ENCODE measurements at regions not wholly inside any gene's neighbourhood (a gene's known extent, or its start where the extent isn't known, plus 50 kb on each side); places are given as distances from the start of the nearest gene placed in this dataset.
"Not testable (repeated sequence)": the region's sequence is repeated elsewhere in the genome, so short reads cannot be mapped to it uniquely, and the experiment has no call there.

DNA sequence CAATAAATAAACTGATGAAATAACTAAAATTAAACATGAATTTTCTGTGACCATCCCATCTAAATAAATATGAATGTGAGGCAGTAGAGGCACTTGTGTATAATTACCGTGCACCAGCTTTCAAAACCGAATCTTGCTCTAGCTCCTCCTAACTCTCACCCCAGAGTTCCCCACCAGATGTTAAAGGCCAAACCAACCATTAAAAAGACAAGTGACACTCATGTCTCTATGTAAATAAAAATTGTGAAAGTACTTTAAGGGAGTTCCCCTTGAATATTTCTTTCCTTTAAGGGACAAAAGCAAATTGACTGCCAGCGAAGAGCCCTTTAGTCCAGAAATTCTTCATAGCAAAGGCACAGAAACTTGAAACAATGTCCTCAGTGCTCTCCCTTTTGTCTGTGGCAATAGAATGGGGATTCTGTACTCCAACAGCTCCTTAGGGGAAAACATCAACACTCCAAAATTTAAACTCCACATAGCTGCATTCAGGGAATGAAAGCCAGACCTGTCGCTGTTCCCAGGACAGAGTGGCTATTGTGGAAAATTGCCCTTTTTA is 101.7 kb upstream of the SOX21 start:
- DNase-seq, result no peak

DNA sequence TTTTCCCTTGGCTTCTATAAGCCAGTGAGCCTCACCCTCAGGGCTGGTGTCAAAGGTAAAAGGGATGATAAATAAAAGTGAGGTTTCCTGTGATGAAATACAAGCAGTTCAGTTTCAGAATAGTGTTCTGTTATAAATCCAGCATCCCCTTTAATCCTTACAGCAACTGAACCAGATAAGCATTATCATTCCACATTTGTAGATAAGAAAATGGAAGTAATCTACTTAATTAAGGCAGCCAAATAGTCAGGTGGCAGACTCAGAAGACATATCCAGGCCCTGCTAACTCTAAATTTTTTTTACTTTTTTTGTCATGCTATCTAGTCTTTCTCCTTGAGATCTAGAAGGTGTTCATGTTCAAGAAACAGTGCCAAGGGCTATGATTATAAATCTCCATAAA is 99.4 kb upstream of the SOX21 start:
- no peak for DNase-seq

DNA sequence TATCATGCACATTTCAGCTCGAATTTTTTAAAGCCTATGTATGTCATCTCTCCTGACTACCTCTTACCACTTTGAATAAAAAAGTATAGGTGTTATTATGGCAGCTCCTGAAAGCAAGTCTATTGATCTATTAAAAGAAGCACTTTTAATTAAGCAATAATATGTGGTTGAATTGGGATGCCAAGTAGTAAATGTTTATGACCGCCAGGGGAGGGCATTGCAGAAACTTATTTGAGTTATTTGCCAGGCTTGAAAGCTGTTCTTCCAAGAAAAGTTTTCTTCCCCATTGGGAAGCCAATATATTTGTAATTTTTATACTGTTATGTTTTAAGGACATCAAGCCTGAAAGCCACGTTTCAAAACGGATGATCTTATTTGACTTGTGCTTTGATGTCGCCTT is 88.1 kb upstream of the SOX21 start:
- DNase-seq, result no peak

DNA sequence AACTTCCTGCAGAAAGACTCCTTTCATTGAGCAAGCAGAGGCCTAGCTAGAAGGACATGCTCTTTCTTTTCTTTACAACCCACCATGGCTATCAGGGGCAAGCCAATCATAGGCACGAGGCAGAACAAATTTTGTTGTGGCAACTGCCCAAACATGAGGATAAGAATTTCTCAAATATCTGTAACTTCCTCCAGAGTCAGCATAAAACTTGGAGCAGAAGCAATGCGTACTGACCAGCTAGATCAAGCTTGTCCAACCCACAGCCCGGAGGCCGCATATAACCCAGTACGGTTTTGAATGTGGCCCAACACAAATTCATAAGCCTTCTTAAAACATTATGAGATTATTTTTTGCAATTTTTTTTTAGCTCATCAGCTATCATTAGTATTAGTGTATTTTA is 87.0 kb upstream of the SOX21 start:
- no peak for DNase-seq

DNA sequence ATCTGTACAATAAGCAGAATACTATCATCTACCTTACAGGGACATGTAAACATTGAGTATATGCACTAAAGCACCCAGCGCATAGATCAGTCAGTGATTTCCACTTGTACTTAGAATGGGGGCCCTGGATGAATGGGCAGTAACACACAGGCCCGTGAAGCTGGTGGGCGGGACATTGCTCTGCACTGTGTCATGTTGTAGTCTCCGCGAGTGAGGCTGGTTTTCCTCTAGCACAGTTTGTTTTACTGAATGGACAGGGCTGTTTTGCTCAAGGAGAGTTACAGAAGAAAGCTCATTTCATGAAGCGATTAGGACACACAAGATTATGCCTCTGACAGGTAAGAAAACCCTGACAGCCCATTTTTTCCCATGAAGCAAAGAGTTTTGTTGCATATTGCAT is 86.4 kb upstream of the SOX21 start:
- no peak for DNase-seq

DNA sequence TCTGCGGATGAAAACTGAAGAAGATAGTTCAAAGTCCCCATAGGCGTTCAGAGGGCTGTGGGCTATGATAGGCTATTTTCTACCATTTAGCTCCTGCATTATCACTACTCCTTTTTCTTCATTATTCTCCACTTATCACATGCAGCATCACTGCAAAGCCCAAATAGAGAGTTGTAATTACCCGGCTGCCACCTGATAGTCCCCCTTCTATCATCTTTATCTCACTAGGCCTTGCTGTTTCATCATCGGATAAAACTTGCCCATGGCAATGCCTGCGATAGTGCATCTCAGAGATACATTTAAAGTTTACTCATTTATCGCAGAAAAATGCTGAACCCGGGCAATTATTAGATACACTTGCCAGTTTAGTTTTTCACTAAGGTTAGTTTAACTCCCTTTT is 82.9 kb upstream of the SOX21 start:
- no peak for DNase-seq

DNA sequence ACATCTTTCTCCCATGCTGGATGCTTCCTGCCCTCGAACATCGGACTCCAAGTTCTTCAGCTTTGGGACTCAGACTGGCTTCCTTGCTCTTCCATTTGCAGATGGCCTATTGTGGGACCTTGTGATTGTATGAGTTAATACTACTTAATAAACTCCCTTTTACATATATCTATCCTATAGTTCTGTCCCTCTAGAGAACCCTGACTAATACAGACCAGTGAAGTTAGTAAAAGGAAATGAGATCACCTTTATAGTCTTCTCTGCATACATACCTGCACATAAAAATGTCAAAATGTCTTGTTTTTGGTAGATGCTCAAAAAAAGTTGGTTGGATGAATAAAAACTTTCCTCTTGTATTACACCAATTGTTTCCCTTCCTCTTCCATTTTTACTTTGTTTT is 73.9 kb upstream of the SOX21 start:
- DNase-seq, result not testable (repeated sequence)

DNA sequence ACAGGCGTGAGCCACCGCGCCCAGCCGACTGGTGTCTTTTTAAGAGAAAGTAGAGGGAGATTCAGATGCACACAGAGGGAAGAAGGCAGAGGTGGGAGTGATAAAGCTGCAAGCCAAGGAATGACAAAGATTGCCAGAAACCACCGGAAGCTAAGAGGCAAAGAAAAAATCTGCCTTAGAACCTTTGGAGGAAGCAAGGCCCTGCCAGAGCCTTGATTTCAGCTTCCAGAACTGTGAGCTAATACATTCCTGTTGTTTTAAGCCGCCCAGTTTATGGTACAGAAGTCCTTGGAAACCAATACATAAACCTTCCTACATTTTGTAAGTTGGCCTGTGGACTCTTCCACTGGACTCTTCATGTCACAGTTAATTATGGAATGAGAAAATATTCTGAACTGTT is 71.7 kb upstream of the SOX21 start:
- DNase-seq, result no peak

DNA sequence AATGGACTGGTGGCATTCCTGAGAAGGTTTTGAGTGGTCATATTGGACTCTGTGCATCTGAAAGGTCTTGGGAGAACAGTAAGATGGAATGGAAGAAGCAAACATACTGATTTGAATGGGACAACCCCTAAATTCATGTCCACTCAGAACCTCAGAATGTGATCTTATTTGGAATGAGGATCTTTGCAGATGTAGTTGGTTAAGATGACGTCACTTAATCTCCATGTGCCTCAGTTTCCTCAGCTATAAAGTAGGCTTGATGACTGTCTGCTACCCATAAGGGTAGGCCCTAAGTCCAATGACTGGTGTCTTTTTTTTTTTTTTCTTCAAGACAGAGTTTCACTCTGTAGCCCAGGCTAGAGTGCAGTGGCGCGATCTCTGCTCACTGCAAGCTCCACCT is 71.1 kb upstream of the SOX21 start:
- no peak for DNase-seq

DNA sequence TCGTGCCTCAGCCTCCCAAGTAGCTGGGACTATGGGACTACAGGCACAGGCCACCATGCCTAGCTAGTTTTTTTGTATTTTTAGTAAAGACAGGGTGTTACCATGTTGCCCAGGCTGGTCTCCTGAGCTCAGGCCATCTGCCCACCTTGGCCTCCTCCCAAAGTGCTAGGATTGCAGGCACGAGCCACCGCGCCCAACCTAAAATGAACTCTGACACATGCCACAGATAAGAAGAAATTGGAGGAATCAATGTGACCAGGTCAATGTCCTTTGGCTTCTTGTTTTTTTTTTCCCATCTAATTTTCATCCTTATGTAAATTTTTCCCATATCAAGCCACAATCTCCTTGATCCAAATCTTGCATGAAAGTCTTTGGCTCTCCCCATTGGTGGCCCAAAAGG is 68.1 kb upstream of the SOX21 start:
- no peak for DNase-seq

GRCh38 chr13:94778986-94779385 is 66.6 kb upstream of the SOX21 start:
- no peak for DNase-seq

DNA sequence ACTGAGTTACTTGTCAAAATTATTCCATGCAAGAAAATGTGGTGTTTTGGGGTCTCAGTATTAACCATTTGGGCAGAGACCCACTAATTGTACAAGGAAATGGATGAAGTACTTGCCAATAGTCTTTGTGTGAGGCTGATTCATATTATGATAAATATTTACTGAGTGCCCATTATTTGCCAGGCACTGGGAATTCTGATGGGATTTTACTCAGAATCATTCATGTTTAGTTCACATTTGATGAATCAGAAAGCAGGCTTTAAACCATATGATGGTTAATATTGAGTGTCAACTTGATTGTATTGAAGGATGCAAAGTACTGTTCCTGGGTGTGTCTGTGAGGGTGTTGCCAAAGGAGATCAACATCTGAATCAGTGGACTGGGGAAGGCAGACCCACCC is 66.2 kb upstream of the SOX21 start:
- no peak for DNase-seq

DNA sequence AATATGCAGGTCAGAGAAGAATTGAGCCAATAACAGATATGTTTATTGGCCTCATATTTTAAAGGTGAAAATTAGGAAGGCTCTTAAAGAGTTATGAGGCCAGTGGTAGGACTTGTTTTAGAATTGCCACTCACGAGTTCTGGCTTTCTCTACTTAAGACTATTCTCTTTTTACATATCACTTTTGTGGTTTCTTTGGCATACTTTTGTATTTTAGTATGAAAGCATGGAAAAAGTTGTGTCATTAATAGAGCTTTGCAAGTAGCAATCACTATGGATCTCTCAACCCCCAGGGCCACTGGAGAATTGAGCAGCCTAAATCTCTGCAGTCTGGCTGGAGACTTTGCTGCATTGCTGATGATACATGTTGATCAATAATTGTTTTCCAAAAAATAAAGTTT is 64.6 kb upstream of the SOX21 start:
- no peak for DNase-seq

- no peak for DNase-seq
Observed at GRCh38 chr13:94776300-94776699, 64.0 kb upstream of the SOX21 start.

GRCh38 chr13:94765814-94766213 is 53.5 kb upstream of the SOX21 start:
- no peak for DNase-seq

DNA sequence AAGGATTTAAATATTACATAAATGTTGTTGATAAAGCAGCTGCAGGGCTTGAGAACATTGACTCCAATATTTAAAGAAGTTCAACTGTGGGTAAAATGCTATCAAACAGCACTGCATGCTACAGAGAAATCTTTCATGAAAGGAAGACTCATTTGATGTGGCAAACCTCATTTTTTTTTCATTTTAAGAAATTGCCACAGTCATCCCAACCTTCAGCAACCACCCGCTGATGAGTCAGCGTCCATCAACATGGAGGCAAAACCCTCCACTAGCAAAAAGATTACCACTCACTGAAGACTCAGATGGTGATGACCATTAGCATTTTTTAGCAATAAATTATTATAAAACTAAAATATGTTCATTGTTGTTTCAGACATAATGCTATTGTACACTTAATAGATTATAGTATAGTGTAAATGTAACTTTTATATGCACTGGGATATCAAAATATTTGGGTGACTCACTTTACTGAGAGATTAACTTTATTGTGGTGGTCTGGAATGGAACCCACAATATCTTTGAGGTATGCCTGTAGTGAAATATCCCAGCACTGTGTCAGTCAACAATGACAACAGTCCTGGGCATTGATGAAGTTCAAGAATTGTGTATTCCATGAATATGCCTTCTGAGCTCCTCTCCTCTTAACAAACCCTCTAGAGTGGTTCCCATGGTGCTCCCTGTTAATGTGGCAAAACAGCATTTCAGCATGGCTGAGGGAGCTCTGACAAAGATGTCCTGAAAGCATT is 52.4 kb upstream of the SOX21 start:
- DNase-seq, result no peak
